Right lobe of liver (tissue), 6 donors: ENCODE measurements at regions not wholly inside any gene's neighbourhood (a gene's known extent, or its start where the extent isn't known, plus 50 kb on each side); places are given as distances from the start of the nearest gene placed in this dataset.

Experiments used
- ATAC-seq, 4 donors: fragments of 200-7000 bp; cut with Tn5 transposase; one replicate each; pipeline ENCODE4 v1.9.1; 2020; ENCODE audit warnings: mild to moderate bottlenecking in 4 of 4, moderate library complexity in 4 of 4
- DNase-seq, 3 donors: peaks; one replicate each; pipeline ENCODE4 v3.0.0-alpha.2; 2020
- H3K27ac ChIP-seq, 3 donors: fragments of 200-600 bp; one replicate each; pipeline ENCODE4 v1.8.0; 2022
- H3K27me3 ChIP-seq, 2 donors: fragments of 200-600 bp; one replicate each; pipeline ENCODE4 v1.8.0; 2022
- H3K36me3 ChIP-seq, 4 donors: fragments of 200-600 bp; sonication (generic) in 1 of 4; one replicate each; pipeline versions ENCODE4 v1.5.1 to v1.8.0; 2017 to 2022; ENCODE audit warnings: control low read depth in 1 of 4
- H3K4me1 ChIP-seq, 4 donors: fragments of 200-600 bp; sonication (generic) in 1 of 4; one replicate each; pipeline versions ENCODE4 v1.5.1 to v1.8.0; 2017 to 2022; ENCODE audit warnings: control low read depth in 1 of 4
- H3K4me3 ChIP-seq, 3 donors: fragments of 200-600 bp; one replicate each; pipeline ENCODE4 v1.8.0; 2022
- H3K9me3 ChIP-seq, 4 donors: fragments of 200-600 bp; sonication (generic) in 1 of 4; one replicate each; pipeline versions ENCODE4 v1.5.1 to v1.8.0; 2017 to 2022; ENCODE audit warnings: control low read depth in 1 of 4
- CTCF ChIP-seq, 4 donors: fragments of 200-600 bp in 3 of 4; fragments of 450-650 bp in 1 of 4; IDR thresholded peaks; one replicate each; pipeline versions ENCODE4 v1.5.1 to v1.8.0; 2016 to 2022; ENCODE audit warnings: antibody characterized with exemption in 4 of 4, mild to moderate bottlenecking in 2 of 4
- POLR2A ChIP-seq: fragments of 450-650 bp; IDR thresholded peaks from one replicate; pipeline ENCODE4 v1.6.1; 2017; ENCODE audit warnings: antibody characterized with exemption, mild to moderate bottlenecking
- WGBS: methylation state at CpG from one replicate; pipeline ENCODE4 v1.1.6; 2018; ENCODE audit warnings: low coverage, low lambda C conversion rate; ENCODE audit not compliant: insufficient coverage; ENCODE audit errors: missing lambda C conversion rate; 5-methylcytosine and 5-hydroxymethylcytosine counted together
- intact Hi-C, 2 donors: fragments of 100-400 bp; cut with DNase I; formaldehyde crosslinking; loops; one replicate each; pipeline versions ENCODE4 v1.11.2 to v1.14.1; 2022
- donor health status: DM: no; HTN: yes; CAD: no.
- donor health status: DM: no; HTN: no; CAD: no.
- donor health status: DM: no; HTN: no; CAD: no.
- donor health status: DM: no; HTN: yes; CAD: no.
- donor health status: DM: no; HTN: yes; CAD: no.

DNA sequence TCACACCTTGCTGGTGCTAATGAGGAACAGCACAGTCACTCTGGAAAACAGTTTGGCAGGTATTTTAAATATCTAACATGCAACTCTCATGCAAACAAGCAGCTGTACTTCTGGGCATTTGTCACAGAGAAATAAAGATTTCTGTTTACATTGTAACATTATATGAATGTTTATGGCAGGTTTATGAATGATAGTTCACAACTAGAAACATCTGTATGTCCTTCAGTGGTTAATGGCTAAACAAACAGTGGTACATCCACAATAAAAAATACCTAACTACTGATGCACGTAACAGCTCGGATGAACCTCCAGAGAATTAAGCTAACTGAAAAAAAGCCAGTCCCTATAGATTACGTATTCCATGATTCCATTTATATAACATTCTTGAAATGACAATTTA, 109.6 kb downstream of the GPR37 start:
- ATAC-seq (no peak), DNase-seq (no peak)
- Histone ChIP-seq H3K27me3 (no peaks in the 10 kb centered on the region), H3K4me1 (no peaks in the 10 kb centered on the region), H3K27ac (no peak overlapping the region), H3K4me3 (no peak overlapping the region), H3K36me3 (no peaks in the 10 kb centered on the region), H3K9me3 (no peaks in the 10 kb centered on the region)
- TF ChIP-seq POLR2A: no peak
- no peak for TF ChIP-seq CTCF (IDR thresholded peaks at IDR 0.05)
- intact Hi-C loops: no loop called here
- 58% methylated on average over 3 of the region's 3 CpGs for WGBS

DNA sequence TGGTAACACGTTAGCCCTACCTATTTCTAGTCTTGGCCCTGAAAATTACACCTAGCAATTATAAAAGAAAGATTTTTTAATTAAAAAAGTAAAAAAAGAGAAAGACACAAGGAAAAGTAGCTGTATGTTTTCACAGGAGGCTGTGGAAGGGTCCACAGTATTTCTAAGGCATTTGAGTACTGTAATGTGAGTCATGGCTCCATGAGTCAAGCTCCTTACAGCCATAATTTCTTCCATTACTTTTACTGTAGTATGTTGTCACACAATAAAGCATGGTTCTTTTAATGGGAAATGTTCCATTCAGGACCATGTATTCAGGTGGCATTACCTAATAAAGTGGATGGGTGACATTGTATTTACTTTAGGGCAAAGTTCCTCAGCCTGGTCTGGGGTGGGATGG, 113.4 kb downstream of the GPR37 start:
- intact Hi-C loops: no loop called here
- ATAC-seq: no peak
- Histone ChIP-seq H3K36me3 (no peaks in the 10 kb centered on the region), H3K27me3 (no peaks in the 10 kb centered on the region), H3K27ac (no peak overlapping the region), H3K9me3 (no peaks in the 10 kb centered on the region), H3K4me3 (no peak overlapping the region), H3K4me1 (no peaks in the 10 kb centered on the region)
- TF ChIP-seq CTCF (IDR thresholded peaks at IDR 0.05) (no peak), POLR2A (no peak)
- no peak for DNase-seq
- WGBS: 55% methylated on average over 1 of the region's 1 CpG

DNA sequence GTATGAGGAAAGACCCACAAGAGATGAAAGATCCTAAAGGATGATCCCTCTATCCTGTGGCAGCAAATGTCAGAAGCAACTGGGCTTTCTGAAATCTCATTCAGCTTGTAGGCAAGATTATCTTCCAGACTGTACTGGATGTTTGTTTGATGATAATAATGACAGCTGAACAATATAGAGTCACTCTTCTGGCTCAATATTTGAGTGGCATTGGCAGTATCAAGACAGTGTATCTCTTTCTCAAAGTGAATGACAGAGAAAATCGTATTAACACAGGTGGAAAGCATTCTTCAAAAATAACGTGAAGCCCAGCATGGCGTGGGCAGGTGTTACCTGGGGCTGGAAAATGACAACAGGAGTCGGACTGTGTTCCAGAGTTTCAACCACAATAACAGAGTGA, 114.5 kb downstream of the GPR37 start:
- Histone ChIP-seq H3K4me1 (no peaks in the 10 kb centered on the region), H3K27ac (no peak overlapping the region), H3K9me3 (no peaks in the 10 kb centered on the region), H3K27me3 (no peaks in the 10 kb centered on the region), H3K4me3 (no peak overlapping the region), H3K36me3 (no peaks in the 10 kb centered on the region)
- intact Hi-C loops: no loop called here
- DNase-seq (no peak), ATAC-seq (no peak)
- 81% methylated on average over 4 of the region's 4 CpGs for WGBS
- no peak for TF ChIP-seq POLR2A
- TF ChIP-seq CTCF (IDR thresholded peaks at IDR 0.05): no peak

GRCh38 chr7:124649397-124650014, 116.1 kb downstream of the GPR37 start:
- ATAC-seq (peak in 2 of 4 donors; percentile 38 to 39), DNase-seq (no peak)
- Histone ChIP-seq H3K27ac (no peak overlapping the region), H3K9me3 (no peaks in the 10 kb centered on the region), H3K4me3 (peak overlapping the region in 2 of 3 donors; percentile 6 to 10), H3K27me3 (no peaks in the 10 kb centered on the region), H3K36me3 (no peaks in the 10 kb centered on the region), H3K4me1 (no peaks in the 10 kb centered on the region)
- WGBS: 39% methylated on average over 4 of the region's 4 CpGs
- intact Hi-C loops: no loop called here
- TF ChIP-seq POLR2A (no peak), CTCF (IDR thresholded peaks at IDR 0.05) (no peak)
